RWPE2 (cell line): ENCODE measurements at regions not wholly inside any gene's neighbourhood (a gene's known extent, or its start where the extent isn't known, plus 50 kb on each side); places are given as distances from the start of the nearest gene placed in this dataset.

Source experiments
- ATAC-seq: fragments of 200-7000 bp; cut with Tn5 transposase; 3 replicates; pipeline ENCODE4 v1.9.1; 2021; ENCODE audit warnings: low read depth
- DNase-seq: peaks from one replicate; pipeline ENCODE4 v3.0.0-alpha.2; 2020; ENCODE audit warnings: low spot score
- H3K27ac ChIP-seq: fragments of 450-650 bp; 2 replicates; pipeline ENCODE4 v1.5.1; 2017; ENCODE audit warnings: mild to moderate bottlenecking; ENCODE audit not compliant: poor library complexity, severe bottlenecking
- H3K27me3 ChIP-seq: fragments of 250-450 bp; sonication (Bioruptor Pico); 2 replicates; pipeline ENCODE4 v1.5.1; 2021; ENCODE audit warnings: mild to moderate bottlenecking, moderate library complexity; ENCODE audit not compliant: insufficient read depth, poor library complexity, severe bottlenecking
- H3K36me3 ChIP-seq: fragments of 250-450 bp; sonication (Bioruptor Pico); 2 replicates; pipeline ENCODE4 v1.5.1; 2020; ENCODE audit warnings: low read depth, mild to moderate bottlenecking, moderate library complexity
- H3K4me1 ChIP-seq: fragments of 250-450 bp; sonication (Bioruptor Pico); 2 replicates; pipeline ENCODE4 v1.5.1; 2021; ENCODE audit warnings: mild to moderate bottlenecking, moderate library complexity; ENCODE audit not compliant: insufficient read depth, poor library complexity, severe bottlenecking
- H3K4me3 ChIP-seq: fragments of 250-450 bp; sonication (Bioruptor Pico); 2 replicates; pipeline ENCODE4 v1.5.1; 2021; ENCODE audit warnings: mild to moderate bottlenecking, moderate library complexity; ENCODE audit not compliant: severe bottlenecking
- H3K9me3 ChIP-seq: fragments of 250-450 bp; sonication (Bioruptor Pico); 2 replicates; pipeline ENCODE4 v1.5.1; 2021; ENCODE audit warnings: mild to moderate bottlenecking, moderate library complexity; ENCODE audit not compliant: severe bottlenecking
- CTCF ChIP-seq: fragments of 450-650 bp; IDR thresholded peaks from one replicate; pipeline ENCODE4 v1.5.1; 2017; ENCODE audit warnings: mild to moderate bottlenecking, moderate library complexity; ENCODE audit not compliant: poor library complexity, severe bottlenecking

- H3K36me3 ChIP-seq: no peaks in the 10 kb centered on the region
- H3K9me3 ChIP-seq: no peaks in the 10 kb centered on the region
- H3K4me3 ChIP-seq: no peak overlapping the region
- H3K27ac ChIP-seq: no peak overlapping the region
- TF ChIP-seq CTCF: peak; percentile 62
- H3K4me1 ChIP-seq: no peaks in the 10 kb centered on the region
- ATAC-seq: peak; percentile 79; the same call in 2 of the 3 replicates
- H3K27me3 ChIP-seq: peaks cover 13% of the 10 kb centered on the region
- DNase-seq: no peak
Measured at GRCh38 chr3:148075771-148076716, 621.7 kb upstream of the AGTR1 start.

GRCh38 chr3:148077318-148077923 lies 620.3 kb upstream of the AGTR1 start:
- no peak for ATAC-seq
- peaks cover 13% of the 10 kb centered on the region for H3K27me3 ChIP-seq
- H3K9me3 ChIP-seq: no peaks in the 10 kb centered on the region
- TF ChIP-seq CTCF: peak; percentile 86
- DNase-seq: no peak
- no peaks in the 10 kb centered on the region for H3K4me1 ChIP-seq
- no peaks in the 10 kb centered on the region for H3K36me3 ChIP-seq
- H3K4me3 ChIP-seq: no peak overlapping the region
- H3K27ac ChIP-seq: no peak overlapping the region

DNA sequence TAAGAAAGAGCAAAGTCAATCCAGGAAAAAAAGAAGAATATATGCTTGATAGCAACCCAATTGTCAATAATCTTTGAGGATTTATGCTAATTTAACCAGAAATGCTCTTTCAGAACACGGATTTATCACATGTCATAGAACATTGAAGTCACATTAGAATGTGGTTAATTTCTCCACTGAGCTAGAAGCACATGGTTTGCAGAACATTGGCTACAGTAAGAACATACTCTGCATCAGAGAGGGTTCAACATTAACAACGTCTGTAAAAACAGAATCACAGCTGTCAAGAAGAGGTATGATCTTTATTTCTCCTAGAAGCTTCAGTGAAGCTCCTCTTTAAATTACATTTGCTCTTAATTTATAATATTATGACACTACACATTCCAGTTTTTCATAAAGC lies 619.7 kb upstream of the AGTR1 start:
- Histone ChIP-seq H3K4me3 (no peak overlapping the region), H3K36me3 (no peaks in the 10 kb centered on the region), H3K27me3 (peaks cover 13% of the 10 kb centered on the region), H3K4me1 (no peaks in the 10 kb centered on the region), H3K27ac (no peak overlapping the region), H3K9me3 (no peaks in the 10 kb centered on the region)
- no peak for TF ChIP-seq CTCF
- DNase-seq: no peak
- no peak for ATAC-seq

DNA sequence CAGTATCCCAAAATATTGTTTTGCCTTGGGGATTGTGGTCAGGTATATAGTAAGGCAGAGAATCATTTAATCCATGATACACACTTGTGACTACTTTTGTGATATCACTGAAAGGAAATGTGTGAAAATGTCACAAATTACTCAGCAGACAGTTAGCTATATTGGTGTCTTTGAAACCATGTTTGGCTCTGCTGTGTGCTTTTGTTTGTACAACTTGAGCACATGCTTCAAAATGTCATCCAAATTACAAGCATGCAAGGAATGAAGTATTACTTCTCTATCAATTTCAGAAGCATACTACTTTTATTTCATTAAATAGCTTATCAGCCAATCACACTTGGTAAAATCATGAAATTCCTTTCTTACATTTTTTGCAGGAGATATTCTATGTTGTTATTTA lies 619.0 kb upstream of the AGTR1 start:
- no peak overlapping the region for H3K27ac ChIP-seq
- no peak for TF ChIP-seq CTCF
- H3K4me3 ChIP-seq: no peak overlapping the region
- DNase-seq (no peak), ATAC-seq (no peak)
- no peaks in the 10 kb centered on the region for H3K36me3 ChIP-seq
- no peaks in the 10 kb centered on the region for H3K9me3 ChIP-seq
- H3K4me1 ChIP-seq: no peaks in the 10 kb centered on the region
- H3K27me3 ChIP-seq: peaks cover 13% of the 10 kb centered on the region
